ENCODE measurements at regions not wholly inside any gene's neighbourhood (a gene's known extent, or its start where the extent isn't known, plus 50 kb on each side); places are given as distances from the start of the nearest gene placed in this dataset.

DNA sequence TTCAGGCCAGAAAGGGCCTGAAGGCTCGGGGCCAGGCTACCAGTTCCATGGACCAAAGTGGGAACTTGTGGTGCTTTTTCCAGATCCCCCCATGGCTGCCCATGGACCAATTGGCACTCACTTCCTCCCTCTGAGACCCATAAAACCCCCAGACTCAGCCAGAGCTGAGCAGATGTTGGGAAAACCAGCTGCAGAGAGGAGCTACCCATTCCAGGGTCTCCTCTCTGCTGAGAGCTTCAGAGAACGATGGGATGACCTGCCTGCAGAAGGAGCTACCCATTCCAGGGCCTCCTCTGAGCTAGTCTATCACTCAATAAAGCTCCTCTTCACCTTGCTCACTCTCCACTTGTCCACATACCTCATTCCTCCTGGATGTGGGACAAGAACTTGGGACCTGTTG, 52.2 kb upstream of the MED9 start:
- Histone ChIP-seq H2AFZ (no peak overlapping the region), H3F3A (replicated peaks; ENCODE audit: low read depth) (no peaks in the 10 kb centered on the region), H3K27ac (ENCODE audit: low read depth) (no peak overlapping the region), H3K4me1 (ENCODE audit: insufficient read depth) (no peaks in the 10 kb centered on the region), H3K4me2 (no peak overlapping the region), H3K9me2 (ENCODE audit: insufficient read depth) (no peaks in the 10 kb centered on the region), H3K4me3 (no peak overlapping the region), H4K20me1 (replicated peaks; ENCODE audit: insufficient read depth) (no peaks in the 10 kb centered on the region), H3K27me3 (ENCODE audit: insufficient read depth) (no peaks in the 10 kb centered on the region), H3K36me3 (ENCODE audit: insufficient read depth) (no peaks in the 10 kb centered on the region), H3K79me2 (replicated peaks; ENCODE audit: insufficient read depth) (no peaks in the 10 kb centered on the region)
- H3K36me3 Mint-ChIP-seq (ENCODE audit: low read depth) = peaks cover 8% of the 10 kb centered on the region
- peaks cover 12% of the 10 kb centered on the region for H3K27me3 Mint-ChIP-seq (ENCODE audit: insufficient read depth, low read depth, poor library complexity)
- no peaks in the 10 kb centered on the region for H3K4me1 Mint-ChIP-seq
- ATAC-seq (no peak), DNase-seq (ENCODE audit: low spot score) (no peak)
- H3K9me3 Mint-ChIP-seq = peaks cover 59% of the 10 kb centered on the region
- H3K27ac Mint-ChIP-seq = no peak overlapping the region
- TF ChIP-seq ZNF114 (CRISPR knock-in tag; IDR thresholded peaks at IDR 0.05) (no peak), ZNF331 (CRISPR knock-in tag; IDR thresholded peaks at IDR 0.05; ENCODE audit: low read depth) (no peak), JUNB (IDR thresholded peaks at IDR 0.05; ENCODE audit: unreplicated experiment) (no peak)
- TF ChIP-seq, protein P1, sequence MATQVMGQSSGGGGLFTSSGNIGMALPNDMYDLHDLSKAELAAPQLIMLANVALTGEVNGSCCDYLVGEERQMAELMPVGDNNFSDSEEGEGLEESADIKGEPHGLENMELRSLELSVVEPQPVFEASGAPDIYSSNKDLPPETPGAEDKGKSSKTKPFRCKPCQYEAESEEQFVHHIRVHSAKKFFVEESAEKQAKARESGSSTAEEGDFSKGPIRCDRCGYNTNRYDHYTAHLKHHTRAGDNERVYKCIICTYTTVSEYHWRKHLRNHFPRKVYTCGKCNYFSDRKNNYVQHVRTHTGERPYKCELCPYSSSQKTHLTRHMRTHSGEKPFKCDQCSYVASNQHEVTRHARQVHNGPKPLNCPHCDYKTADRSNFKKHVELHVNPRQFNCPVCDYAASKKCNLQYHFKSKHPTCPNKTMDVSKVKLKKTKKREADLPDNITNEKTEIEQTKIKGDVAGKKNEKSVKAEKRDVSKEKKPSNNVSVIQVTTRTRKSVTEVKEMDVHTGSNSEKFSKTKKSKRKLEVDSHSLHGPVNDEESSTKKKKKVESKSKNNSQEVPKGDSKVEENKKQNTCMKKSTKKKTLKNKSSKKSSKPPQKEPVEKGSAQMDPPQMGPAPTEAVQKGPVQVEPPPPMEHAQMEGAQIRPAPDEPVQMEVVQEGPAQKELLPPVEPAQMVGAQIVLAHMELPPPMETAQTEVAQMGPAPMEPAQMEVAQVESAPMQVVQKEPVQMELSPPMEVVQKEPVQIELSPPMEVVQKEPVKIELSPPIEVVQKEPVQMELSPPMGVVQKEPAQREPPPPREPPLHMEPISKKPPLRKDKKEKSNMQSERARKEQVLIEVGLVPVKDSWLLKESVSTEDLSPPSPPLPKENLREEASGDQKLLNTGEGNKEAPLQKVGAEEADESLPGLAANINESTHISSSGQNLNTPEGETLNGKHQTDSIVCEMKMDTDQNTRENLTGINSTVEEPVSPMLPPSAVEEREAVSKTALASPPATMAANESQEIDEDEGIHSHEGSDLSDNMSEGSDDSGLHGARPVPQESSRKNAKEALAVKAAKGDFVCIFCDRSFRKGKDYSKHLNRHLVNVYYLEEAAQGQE (IDR thresholded peaks at IDR 0.05; ENCODE audit: unreplicated experiment) = no peak
- TF ChIP-seq, protein P2, sequence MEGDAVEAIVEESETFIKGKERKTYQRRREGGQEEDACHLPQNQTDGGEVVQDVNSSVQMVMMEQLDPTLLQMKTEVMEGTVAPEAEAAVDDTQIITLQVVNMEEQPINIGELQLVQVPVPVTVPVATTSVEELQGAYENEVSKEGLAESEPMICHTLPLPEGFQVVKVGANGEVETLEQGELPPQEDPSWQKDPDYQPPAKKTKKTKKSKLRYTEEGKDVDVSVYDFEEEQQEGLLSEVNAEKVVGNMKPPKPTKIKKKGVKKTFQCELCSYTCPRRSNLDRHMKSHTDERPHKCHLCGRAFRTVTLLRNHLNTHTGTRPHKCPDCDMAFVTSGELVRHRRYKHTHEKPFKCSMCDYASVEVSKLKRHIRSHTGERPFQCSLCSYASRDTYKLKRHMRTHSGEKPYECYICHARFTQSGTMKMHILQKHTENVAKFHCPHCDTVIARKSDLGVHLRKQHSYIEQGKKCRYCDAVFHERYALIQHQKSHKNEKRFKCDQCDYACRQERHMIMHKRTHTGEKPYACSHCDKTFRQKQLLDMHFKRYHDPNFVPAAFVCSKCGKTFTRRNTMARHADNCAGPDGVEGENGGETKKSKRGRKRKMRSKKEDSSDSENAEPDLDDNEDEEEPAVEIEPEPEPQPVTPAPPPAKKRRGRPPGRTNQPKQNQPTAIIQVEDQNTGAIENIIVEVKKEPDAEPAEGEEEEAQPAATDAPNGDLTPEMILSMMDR (conservative IDR thresholded peaks at IDR 0.05; ENCODE audit: low read depth in 2 of 2) = no peak
- TF ChIP-seq, protein P3, sequence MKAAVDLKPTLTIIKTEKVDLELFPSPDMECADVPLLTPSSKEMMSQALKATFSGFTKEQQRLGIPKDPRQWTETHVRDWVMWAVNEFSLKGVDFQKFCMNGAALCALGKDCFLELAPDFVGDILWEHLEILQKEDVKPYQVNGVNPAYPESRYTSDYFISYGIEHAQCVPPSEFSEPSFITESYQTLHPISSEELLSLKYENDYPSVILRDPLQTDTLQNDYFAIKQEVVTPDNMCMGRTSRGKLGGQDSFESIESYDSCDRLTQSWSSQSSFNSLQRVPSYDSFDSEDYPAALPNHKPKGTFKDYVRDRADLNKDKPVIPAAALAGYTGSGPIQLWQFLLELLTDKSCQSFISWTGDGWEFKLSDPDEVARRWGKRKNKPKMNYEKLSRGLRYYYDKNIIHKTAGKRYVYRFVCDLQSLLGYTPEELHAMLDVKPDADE (IDR thresholded peaks at IDR 0.05) = no peak
- no peak overlapping the region for H3K4me3 Mint-ChIP-seq

- Histone ChIP-seq H3K27me3 (ENCODE audit: insufficient read depth) (no peaks in the 10 kb centered on the region), H3K4me3 (no peak overlapping the region), H3K4me2 (no peak overlapping the region), H3K4me1 (ENCODE audit: insufficient read depth) (no peaks in the 10 kb centered on the region), H3K27ac (ENCODE audit: low read depth) (no peak overlapping the region), H3K9me2 (ENCODE audit: insufficient read depth) (no peaks in the 10 kb centered on the region), H2AFZ (no peak overlapping the region), H3K36me3 (ENCODE audit: insufficient read depth) (no peaks in the 10 kb centered on the region), H3K79me2 (replicated peaks; ENCODE audit: insufficient read depth) (no peaks in the 10 kb centered on the region), H4K20me1 (replicated peaks; ENCODE audit: insufficient read depth) (no peaks in the 10 kb centered on the region), H3F3A (replicated peaks; ENCODE audit: low read depth) (no peaks in the 10 kb centered on the region)
- no peak for ATAC-seq
- H3K27me3 Mint-ChIP-seq (ENCODE audit: insufficient read depth, low read depth, poor library complexity) = peaks cover 12% of the 10 kb centered on the region
- H3K27ac Mint-ChIP-seq = no peak overlapping the region
- H3K4me3 Mint-ChIP-seq = no peak overlapping the region
- H3K4me1 Mint-ChIP-seq = no peaks in the 10 kb centered on the region
- no peak for DNase-seq (ENCODE audit: low spot score)
- TF ChIP-seq ZNF331 (CRISPR knock-in tag; IDR thresholded peaks at IDR 0.05; ENCODE audit: low read depth) = no peak
- H3K36me3 Mint-ChIP-seq (ENCODE audit: low read depth) = peaks cover 5% of the 10 kb centered on the region
- peaks cover 58% of the 10 kb centered on the region for H3K9me3 Mint-ChIP-seq
Observed at GRCh38 chr17:17425005-17425404, 51.8 kb upstream of the MED9 start.

Data from GM23338 (cell line).